ENCODE measurements at regions not wholly inside any gene's neighbourhood (a gene's known extent, or its start where the extent isn't known, plus 50 kb on each side); places are given as distances from the start of the nearest gene placed in this dataset.

GRCh38 chr6:113562248-113562647, 294.9 kb upstream of the MARCKS start:
- no peak for DNase-seq (ENCODE audit: low read depth in 2 of 2)

GRCh38 chr6:113564371-113565171, 292.6 kb upstream of the MARCKS start:
- DNase-seq (ENCODE audit: low read depth in 2 of 2), result no peak

GRCh38 chr6:113565306-113565705, 291.8 kb upstream of the MARCKS start:
- DNase-seq (ENCODE audit: low read depth in 2 of 2), result no peak

GRCh38 chr6:113570161-113570560, 287.0 kb upstream of the MARCKS start:
- no peak for DNase-seq (ENCODE audit: low read depth in 2 of 2)

GRCh38 chr6:113570641-113571040, 286.5 kb upstream of the MARCKS start:
- DNase-seq (ENCODE audit: low read depth in 2 of 2), result no peak

GRCh38 chr6:113574147-113574546, 283.0 kb upstream of the MARCKS start:
- no peak for DNase-seq (ENCODE audit: low read depth in 2 of 2)

GRCh38 chr6:113576310-113576709, 280.8 kb upstream of the MARCKS start:
- DNase-seq (ENCODE audit: low read depth in 2 of 2), result no peak

GRCh38 chr6:113578691-113579090, 278.5 kb upstream of the MARCKS start:
- no peak for DNase-seq (ENCODE audit: low read depth in 2 of 2)

- DNase-seq (ENCODE audit: low read depth in 2 of 2), result no peak
Measured at GRCh38 chr6:113584767-113585166, 272.4 kb upstream of the MARCKS start.

GRCh38 chr6:113585246-113585645, 271.9 kb upstream of the MARCKS start:
- no peak for DNase-seq (ENCODE audit: low read depth in 2 of 2)

- no peak for DNase-seq (ENCODE audit: low read depth in 2 of 2)
Measured at GRCh38 chr6:113586413-113587077, 270.6 kb upstream of the MARCKS start.

GRCh38 chr6:113587078-113587699, 270.0 kb upstream of the MARCKS start:
- DNase-seq (ENCODE audit: low read depth in 2 of 2), result no peak

GRCh38 chr6:113588646-113589045, 268.5 kb upstream of the MARCKS start:
- DNase-seq (ENCODE audit: low read depth in 2 of 2), result no peak

- DNase-seq (ENCODE audit: low read depth in 2 of 2), result no peak
Measured at GRCh38 chr6:113591896-113592827, 265.0 kb upstream of the MARCKS start.

GRCh38 chr6:113594726-113595125, 262.4 kb upstream of the MARCKS start:
- no peak for DNase-seq (ENCODE audit: low read depth in 2 of 2)

- DNase-seq (ENCODE audit: low read depth in 2 of 2), result no peak
Measured at GRCh38 chr6:113595911-113596376, 261.2 kb upstream of the MARCKS start.

- no peak for DNase-seq (ENCODE audit: low read depth in 2 of 2)
Measured at GRCh38 chr6:113596387-113597230, 260.5 kb upstream of the MARCKS start.

GRCh38 chr6:113597231-113597583, 259.9 kb upstream of the MARCKS start:
- DNase-seq (ENCODE audit: low read depth in 2 of 2), result no peak

- no peak for DNase-seq (ENCODE audit: low read depth in 2 of 2)
Measured at GRCh38 chr6:113598786-113599185, 258.4 kb upstream of the MARCKS start.

GRCh38 chr6:113599444-113599843, 257.7 kb upstream of the MARCKS start:
- DNase-seq (ENCODE audit: low read depth in 2 of 2), result no peak
